ENCODE measurements at regions not wholly inside any gene's neighbourhood (a gene's known extent, or its start where the extent isn't known, plus 50 kb on each side); places are given as distances from the start of the nearest gene placed in this dataset.

- no peak for DNase-seq (ENCODE audit: low read depth)
Measured at GRCh38 chr10:62746951-62747729, 57.4 kb upstream of the ADO start.

- no peak for DNase-seq (ENCODE audit: low read depth)
Measured at GRCh38 chr10:62748386-62748785, 56.1 kb upstream of the ADO start.

- no peak for DNase-seq (ENCODE audit: low read depth)
Measured at GRCh38 chr10:62749093-62749683, 55.3 kb upstream of the ADO start.
